Right atrium auricular region (tissue), 2 donors: ENCODE measurements at regions not wholly inside any gene's neighbourhood (a gene's known extent, or its start where the extent isn't known, plus 50 kb on each side); places are given as distances from the start of the nearest gene placed in this dataset.

Source experiments
- DNase-seq: peaks from one replicate; pipeline ENCODE4 v3.0.0-alpha.2; 2019; ENCODE audit warnings: low spot score
- H3K27ac ChIP-seq, 2 donors: fragments of 200-600 bp; sonication (generic); 1 replicate in 1 of 2; 2 replicates in 1 of 2; pipeline ENCODE4 v1.5.1; 2016 to 2019
- H3K27me3 ChIP-seq, 2 donors: fragments of 200-600 bp; sonication (generic); one replicate each; pipeline versions ENCODE4 v1.5.1 to v1.6.0; 2017 to 2019
- H3K36me3 ChIP-seq: fragments of 200-600 bp; sonication (generic); one replicate; pipeline ENCODE4 v1.5.1; 2016
- H3K4me1 ChIP-seq, 2 donors: fragments of 200-600 bp; sonication (generic); one replicate each; pipeline versions ENCODE4 v1.5.1 to v1.6.0; 2017 to 2019
- H3K4me3 ChIP-seq, 2 donors: fragments of 200-600 bp; sonication (generic); 1 replicate in 1 of 2; 2 replicates in 1 of 2; pipeline ENCODE4 v1.5.1; 2017 to 2019; ENCODE audit warnings: mild to moderate bottlenecking in 1 of 2, moderate library complexity in 1 of 2
- H3K9me3 ChIP-seq, 2 donors: fragments of 200-600 bp; sonication (generic); one replicate each; pipeline ENCODE4 v1.5.1; 2019
- CTCF ChIP-seq, 2 donors: fragments of 200-600 bp; sonication (generic); IDR thresholded peaks; one replicate each; pipeline ENCODE4 v1.5.1; 2019; ENCODE audit warnings: antibody characterized with exemption in 2 of 2

GRCh38 chr13:72571191-72571590 lies 156.2 kb downstream of the MZT1 start:
- no peak overlapping the region for H3K4me3 ChIP-seq
- no peaks in the 10 kb centered on the region for H3K4me1 ChIP-seq
- H3K27me3 ChIP-seq = no peaks in the 10 kb centered on the region
- peaks cover 0 to 19% of the 10 kb centered on the region in 2 donors for H3K9me3 ChIP-seq
- H3K27ac ChIP-seq = no peak overlapping the region
- TF ChIP-seq CTCF (IDR thresholded peaks at IDR 0.05) = no peak
- no peak for DNase-seq
- no peaks in the 10 kb centered on the region for H3K36me3 ChIP-seq

GRCh38 chr13:72570019-72570418 lies 157.4 kb downstream of the MZT1 start:
- no peak for TF ChIP-seq CTCF (IDR thresholded peaks at IDR 0.05)
- Histone ChIP-seq H3K27me3 (no peaks in the 10 kb centered on the region), H3K4me3 (no peak overlapping the region), H3K36me3 (no peaks in the 10 kb centered on the region), H3K9me3 (peaks cover 0 to 7% of the 10 kb centered on the region in 2 donors), H3K27ac (no peak overlapping the region), H3K4me1 (no peaks in the 10 kb centered on the region)
- no peak for DNase-seq

- Histone ChIP-seq H3K9me3 (no peaks in the 10 kb centered on the region), H3K27me3 (no peaks in the 10 kb centered on the region), H3K27ac (no peak overlapping the region), H3K4me3 (no peak overlapping the region), H3K36me3 (no peaks in the 10 kb centered on the region), H3K4me1 (no peaks in the 10 kb centered on the region)
- DNase-seq = no peak
- TF ChIP-seq CTCF (IDR thresholded peaks at IDR 0.05) = no peak
Observed at GRCh38 chr13:72567566-72567965, 159.9 kb downstream of the MZT1 start.

GRCh38 chr13:72566526-72566925 lies 160.9 kb downstream of the MZT1 start:
- Histone ChIP-seq H3K27ac (no peak overlapping the region), H3K27me3 (no peaks in the 10 kb centered on the region), H3K4me1 (no peaks in the 10 kb centered on the region), H3K36me3 (no peaks in the 10 kb centered on the region), H3K9me3 (no peaks in the 10 kb centered on the region), H3K4me3 (no peak overlapping the region)
- DNase-seq = no peak
- TF ChIP-seq CTCF (IDR thresholded peaks at IDR 0.05) = no peak

- H3K27ac ChIP-seq = no peak overlapping the region
- H3K4me1 ChIP-seq = no peaks in the 10 kb centered on the region
- peak; percentile 14 to 55 for TF ChIP-seq CTCF (IDR thresholded peaks at IDR 0.05)
- H3K27me3 ChIP-seq = no peaks in the 10 kb centered on the region
- no peaks in the 10 kb centered on the region for H3K36me3 ChIP-seq
- no peak overlapping the region for H3K4me3 ChIP-seq
- H3K9me3 ChIP-seq = no peaks in the 10 kb centered on the region
- no peak for DNase-seq
Observed at GRCh38 chr13:72565893-72566292, 161.5 kb downstream of the MZT1 start.

GRCh38 chr13:72562686-72563085 lies 164.7 kb downstream of the MZT1 start:
- H3K27me3 ChIP-seq = no peaks in the 10 kb centered on the region
- no peak for DNase-seq
- no peaks in the 10 kb centered on the region for H3K4me1 ChIP-seq
- no peaks in the 10 kb centered on the region for H3K36me3 ChIP-seq
- TF ChIP-seq CTCF (IDR thresholded peaks at IDR 0.05) = no peak
- H3K4me3 ChIP-seq = no peak overlapping the region
- H3K27ac ChIP-seq = no peak overlapping the region
- no peaks in the 10 kb centered on the region for H3K9me3 ChIP-seq
